T1000 (cell line): ENCODE measurements at regions not wholly inside any gene's neighbourhood (a gene's known extent, or its start where the extent isn't known, plus 50 kb on each side); places are given as distances from the start of the nearest gene placed in this dataset.
"Not testable (repeated sequence)": the region's sequence is repeated elsewhere in the genome, so short reads cannot be mapped to it uniquely, and the experiment has no call there.

Experiments
- DNase-seq: peaks from one replicate; lab custom pipeline; 2025; ENCODE audit warnings: mixed read lengths; lab: John Stamatoyannopoulos, UW

GRCh38 chr7:125386211-125386610, 456.6 kb upstream of the POT1 start:
- no peak for DNase-seq

- DNase-seq = no peak
Measured at GRCh38 chr7:125383324-125383723, 453.7 kb upstream of the POT1 start.

- DNase-seq = no peak
Measured at GRCh38 chr7:125382401-125382800, 452.8 kb upstream of the POT1 start.

GRCh38 chr7:125375942-125376341, 446.3 kb upstream of the POT1 start:
- no peak for DNase-seq

GRCh38 chr7:125370502-125370901, 440.9 kb upstream of the POT1 start:
- DNase-seq = no peak

GRCh38 chr7:125363873-125364272, 434.2 kb upstream of the POT1 start:
- no peak for DNase-seq

GRCh38 chr7:125358551-125359167, 429.0 kb upstream of the POT1 start:
- no peak for DNase-seq

- DNase-seq = no peak
Measured at GRCh38 chr7:125357676-125358455, 428.2 kb upstream of the POT1 start.

GRCh38 chr7:125355899-125356298, 426.3 kb upstream of the POT1 start:
- DNase-seq = no peak

- DNase-seq = no peak
Measured at GRCh38 chr7:125347269-125347668, 417.6 kb upstream of the POT1 start.

- no peak for DNase-seq
Measured at GRCh38 chr7:125338110-125338509, 408.5 kb upstream of the POT1 start.

GRCh38 chr7:125336326-125336725, 406.7 kb upstream of the POT1 start:
- no peak for DNase-seq

GRCh38 chr7:125326666-125327255, 397.1 kb upstream of the POT1 start:
- DNase-seq = no peak

GRCh38 chr7:125316466-125316865, 386.8 kb upstream of the POT1 start:
- no peak for DNase-seq

- DNase-seq = no peak
Measured at GRCh38 chr7:125299003-125299765, 369.6 kb upstream of the POT1 start.

- DNase-seq = no peak
Measured at GRCh38 chr7:125279961-125280360, 350.3 kb upstream of the POT1 start.

- DNase-seq = no peak
Measured at GRCh38 chr7:125278318-125278717, 348.7 kb upstream of the POT1 start.

GRCh38 chr7:125274742-125275141, 345.1 kb upstream of the POT1 start:
- DNase-seq = not testable (repeated sequence)

GRCh38 chr7:125264174-125264856, 334.7 kb upstream of the POT1 start:
- DNase-seq = not testable (repeated sequence)

GRCh38 chr7:125258876-125259417, 329.3 kb upstream of the POT1 start:
- not testable (repeated sequence) for DNase-seq

GRCh38 chr7:125257617-125258016, 328.0 kb upstream of the POT1 start:
- no peak for DNase-seq

GRCh38 chr7:125256446-125256845, 326.8 kb upstream of the POT1 start:
- no peak for DNase-seq
